Vagina (tissue), 2 donors: ENCODE measurements at regions not wholly inside any gene's neighbourhood (a gene's known extent, or its start where the extent isn't known, plus 50 kb on each side); places are given as distances from the start of the nearest gene placed in this dataset.

Experiments used
- DNase-seq, 2 donors: peaks; one replicate each; pipeline ENCODE4 v3.0.0-alpha.2; 2017; ENCODE audit errors: extremely low spot score in 2 of 2
- H3K27ac ChIP-seq: fragments of 200-600 bp; sonication (generic); one replicate; pipeline ENCODE4 v1.5.1; 2019
- H3K27me3 ChIP-seq: fragments of 200-600 bp; sonication (generic); one replicate; pipeline ENCODE4 v1.5.1; 2019
- H3K36me3 ChIP-seq, 2 donors: fragments of 200-600 bp; sonication (generic); one replicate each; pipeline ENCODE4 v1.5.1; 2017 to 2019
- H3K4me1 ChIP-seq: fragments of 200-600 bp; sonication (generic); one replicate; pipeline ENCODE4 v1.5.1; 2019
- H3K4me3 ChIP-seq, 2 donors: fragments of 200-600 bp; sonication (generic); 1 replicate in 1 of 2; 2 replicates in 1 of 2; pipeline ENCODE4 v1.5.1; 2016 to 2019
- H3K9me3 ChIP-seq: fragments of 200-600 bp; sonication (generic); one replicate; pipeline ENCODE4 v1.5.1; 2019
- POLR2A ChIP-seq, 2 donors: fragments of 450-650 bp; IDR thresholded peaks; one replicate each; pipeline ENCODE4 v1.6.1; 2017; ENCODE audit warnings: antibody characterized with exemption in 2 of 2, mild to moderate bottlenecking in 2 of 2, moderate library complexity in 2 of 2
- POLR2AphosphoS5 ChIP-seq, 2 donors: sonication (generic); formaldehyde crosslinking; IDR thresholded peaks; one replicate each; pipeline ENCODE4 v1.9.0; 2017; ENCODE audit warnings: antibody characterized with exemption in 2 of 2, mild to moderate bottlenecking in 2 of 2, low read depth in 1 of 2; ENCODE audit not compliant: insufficient read depth in 1 of 2
- intact Hi-C: fragments of 100-400 bp; cut with DNase I; formaldehyde crosslinking; loops from one replicate; pipeline ENCODE4 v1.15.1; 2023
- TF ChIP-seq, protein P1 (sequence below), 3 experiments: fragments of 450-650 bp in 2 of 3; fragments of 200-600 bp in 1 of 3; sonication (generic) in 1 of 3; IDR thresholded peaks; one replicate each; pipeline ENCODE4 v1.5.1; 2017 to 2019; ENCODE audit warnings: antibody characterized with exemption in 3 of 3, mild to moderate bottlenecking in 2 of 3, moderate library complexity in 2 of 3

GRCh38 chr2:37543999-37544557 lies 127.4 kb downstream of the CDC42EP3 start:
- DNase-seq = no peak
- no peak overlapping the region for H3K4me3 ChIP-seq
- intact Hi-C loops = no loop called here
- H3K4me1 ChIP-seq = no peaks in the 10 kb centered on the region
- TF ChIP-seq, protein P1, sequence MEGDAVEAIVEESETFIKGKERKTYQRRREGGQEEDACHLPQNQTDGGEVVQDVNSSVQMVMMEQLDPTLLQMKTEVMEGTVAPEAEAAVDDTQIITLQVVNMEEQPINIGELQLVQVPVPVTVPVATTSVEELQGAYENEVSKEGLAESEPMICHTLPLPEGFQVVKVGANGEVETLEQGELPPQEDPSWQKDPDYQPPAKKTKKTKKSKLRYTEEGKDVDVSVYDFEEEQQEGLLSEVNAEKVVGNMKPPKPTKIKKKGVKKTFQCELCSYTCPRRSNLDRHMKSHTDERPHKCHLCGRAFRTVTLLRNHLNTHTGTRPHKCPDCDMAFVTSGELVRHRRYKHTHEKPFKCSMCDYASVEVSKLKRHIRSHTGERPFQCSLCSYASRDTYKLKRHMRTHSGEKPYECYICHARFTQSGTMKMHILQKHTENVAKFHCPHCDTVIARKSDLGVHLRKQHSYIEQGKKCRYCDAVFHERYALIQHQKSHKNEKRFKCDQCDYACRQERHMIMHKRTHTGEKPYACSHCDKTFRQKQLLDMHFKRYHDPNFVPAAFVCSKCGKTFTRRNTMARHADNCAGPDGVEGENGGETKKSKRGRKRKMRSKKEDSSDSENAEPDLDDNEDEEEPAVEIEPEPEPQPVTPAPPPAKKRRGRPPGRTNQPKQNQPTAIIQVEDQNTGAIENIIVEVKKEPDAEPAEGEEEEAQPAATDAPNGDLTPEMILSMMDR (IDR thresholded peaks at IDR 0.05) = no peak
- TF ChIP-seq POLR2AphosphoS5 (IDR thresholded peaks at IDR 0.05; ENCODE audit: insufficient read depth in 1 of 2, low read depth in 1 of 2) (no peak), POLR2A (IDR thresholded peaks at IDR 0.05) (no peak)
- no peaks in the 10 kb centered on the region for H3K27me3 ChIP-seq
- no peak overlapping the region for H3K27ac ChIP-seq
- no peaks in the 10 kb centered on the region for H3K9me3 ChIP-seq
- no peaks in the 10 kb centered on the region for H3K36me3 ChIP-seq

DNA sequence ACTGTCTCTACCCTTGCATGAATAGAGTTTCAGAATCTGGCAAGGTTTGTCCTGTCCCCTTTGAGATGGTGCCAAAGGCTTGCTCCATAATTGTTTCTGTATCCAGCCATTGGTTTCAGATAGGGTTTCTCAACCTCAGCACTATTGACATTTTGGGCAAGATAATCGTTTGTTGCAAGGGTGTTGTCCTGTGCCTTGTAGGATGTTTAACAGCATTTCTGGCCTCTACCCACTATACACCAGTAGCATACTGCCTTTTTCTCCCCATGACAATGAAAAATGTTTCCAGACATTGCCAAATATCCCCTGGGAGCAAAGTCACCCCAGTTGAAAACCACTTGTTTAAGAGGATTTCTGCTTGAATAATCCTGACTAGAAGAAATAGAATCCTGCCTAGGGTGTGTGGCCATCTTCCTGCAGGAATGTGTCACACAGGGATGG lies 126.8 kb downstream of the CDC42EP3 start:
- TF ChIP-seq, protein P1 (IDR thresholded peaks at IDR 0.05) = no peak
- no peak for TF ChIP-seq POLR2AphosphoS5 (IDR thresholded peaks at IDR 0.05; ENCODE audit: insufficient read depth in 1 of 2, low read depth in 1 of 2)
- no peak for TF ChIP-seq POLR2A (IDR thresholded peaks at IDR 0.05)
- Histone ChIP-seq H3K4me1 (no peaks in the 10 kb centered on the region), H3K4me3 (no peak overlapping the region), H3K36me3 (no peaks in the 10 kb centered on the region), H3K27ac (no peak overlapping the region), H3K27me3 (no peaks in the 10 kb centered on the region), H3K9me3 (no peaks in the 10 kb centered on the region)
- intact Hi-C loops = no loop called here
- DNase-seq = no peak

DNA sequence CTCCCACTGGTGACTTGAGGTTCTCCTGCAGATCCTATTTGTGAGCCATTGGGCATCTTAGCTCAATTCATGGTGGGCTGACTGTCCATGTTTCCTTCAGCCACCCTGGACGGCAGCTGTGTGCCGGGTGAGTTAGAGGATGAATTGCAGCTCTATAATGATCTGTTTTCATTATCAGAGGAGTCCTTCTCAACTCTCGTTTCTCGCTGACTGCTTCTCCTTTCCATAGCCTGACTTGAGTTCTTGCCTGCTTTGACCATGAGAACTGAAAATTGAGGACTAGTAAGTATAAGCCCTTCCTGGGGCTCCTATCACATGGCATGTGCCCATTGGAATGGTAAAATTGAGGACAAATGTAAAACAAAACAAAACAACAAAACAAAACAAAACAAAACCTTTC lies 121.8 kb downstream of the CDC42EP3 start:
- Histone ChIP-seq H3K4me1 (no peaks in the 10 kb centered on the region), H3K27me3 (no peaks in the 10 kb centered on the region), H3K9me3 (no peaks in the 10 kb centered on the region), H3K4me3 (no peak overlapping the region), H3K36me3 (no peaks in the 10 kb centered on the region), H3K27ac (no peak overlapping the region)
- no peak for DNase-seq
- TF ChIP-seq, protein P1 (IDR thresholded peaks at IDR 0.05) = no peak
- TF ChIP-seq POLR2A (IDR thresholded peaks at IDR 0.05) (no peak), POLR2AphosphoS5 (IDR thresholded peaks at IDR 0.05; ENCODE audit: insufficient read depth in 1 of 2, low read depth in 1 of 2) (no peak)
- intact Hi-C loops = no loop called here

- intact Hi-C loops = no loop called here
- no peak for DNase-seq
- H3K27me3 ChIP-seq = no peaks in the 10 kb centered on the region
- no peaks in the 10 kb centered on the region for H3K9me3 ChIP-seq
- H3K4me1 ChIP-seq = no peaks in the 10 kb centered on the region
- H3K27ac ChIP-seq = no peak overlapping the region
- no peaks in the 10 kb centered on the region for H3K36me3 ChIP-seq
- H3K4me3 ChIP-seq = no peak overlapping the region
- TF ChIP-seq, protein P1 (IDR thresholded peaks at IDR 0.05) = no peak
- TF ChIP-seq POLR2A (IDR thresholded peaks at IDR 0.05) (no peak), POLR2AphosphoS5 (IDR thresholded peaks at IDR 0.05; ENCODE audit: insufficient read depth in 1 of 2, low read depth in 1 of 2) (no peak)
These were observed 121.3 kb downstream of the CDC42EP3 start for GRCh38 chr2:37550190-37550589.

- no peaks in the 10 kb centered on the region for H3K4me1 ChIP-seq
These were observed 119.7 kb downstream of the CDC42EP3 start for GRCh38 chr2:37551783-37552182.

More at GRCh38 chr2:37551783-37552182, 119.7 kb downstream of the CDC42EP3 start:
- no peak for DNase-seq
- intact Hi-C loops = no loop called here
- TF ChIP-seq, protein P1 (IDR thresholded peaks at IDR 0.05) = no peak
- TF ChIP-seq POLR2AphosphoS5 (IDR thresholded peaks at IDR 0.05; ENCODE audit: insufficient read depth in 1 of 2, low read depth in 1 of 2) (no peak), POLR2A (IDR thresholded peaks at IDR 0.05) (no peak)
- no peaks in the 10 kb centered on the region for H3K27me3 ChIP-seq
- no peak overlapping the region for H3K27ac ChIP-seq
- no peak overlapping the region for H3K4me3 ChIP-seq
- H3K9me3 ChIP-seq = no peaks in the 10 kb centered on the region
- no peaks in the 10 kb centered on the region for H3K36me3 ChIP-seq
